GM19328 (cell line): ENCODE measurements at regions not wholly inside any gene's neighbourhood (a gene's known extent, or its start where the extent isn't known, plus 50 kb on each side); places are given as distances from the start of the nearest gene placed in this dataset.
"Not testable (repeated sequence)": the region's sequence is repeated elsewhere in the genome, so short reads cannot be mapped to it uniquely, and the experiment has no call there.

Source experiments
- ATAC-seq: cut with Tn5 transposase; IDR thresholded peaks from one replicate; pipeline ENCODE4 v1.9.1; 2021; ENCODE audit warnings: mild to moderate bottlenecking, moderate library complexity; ENCODE audit not compliant: unreplicated experiment

DNA sequence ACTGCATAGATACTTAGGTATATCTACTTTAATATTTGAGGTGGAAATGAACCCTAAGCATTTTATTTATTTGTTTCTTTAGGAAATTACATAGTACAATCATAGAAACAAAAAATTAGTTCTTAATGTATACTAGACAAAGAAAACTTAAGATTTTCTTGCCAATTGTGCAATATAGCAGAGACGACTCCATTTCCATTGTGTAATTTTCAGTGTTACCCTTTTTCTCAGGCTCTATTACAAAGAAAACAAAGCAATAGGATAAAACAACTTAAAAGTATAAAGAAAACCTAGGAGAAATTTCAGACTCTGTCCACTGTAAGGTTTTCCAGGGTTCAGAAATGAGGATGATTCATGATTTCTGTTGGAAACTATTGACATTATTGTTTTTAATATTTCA, 89.0 kb upstream of the SERTAD2 start:
- no peak for ATAC-seq

DNA sequence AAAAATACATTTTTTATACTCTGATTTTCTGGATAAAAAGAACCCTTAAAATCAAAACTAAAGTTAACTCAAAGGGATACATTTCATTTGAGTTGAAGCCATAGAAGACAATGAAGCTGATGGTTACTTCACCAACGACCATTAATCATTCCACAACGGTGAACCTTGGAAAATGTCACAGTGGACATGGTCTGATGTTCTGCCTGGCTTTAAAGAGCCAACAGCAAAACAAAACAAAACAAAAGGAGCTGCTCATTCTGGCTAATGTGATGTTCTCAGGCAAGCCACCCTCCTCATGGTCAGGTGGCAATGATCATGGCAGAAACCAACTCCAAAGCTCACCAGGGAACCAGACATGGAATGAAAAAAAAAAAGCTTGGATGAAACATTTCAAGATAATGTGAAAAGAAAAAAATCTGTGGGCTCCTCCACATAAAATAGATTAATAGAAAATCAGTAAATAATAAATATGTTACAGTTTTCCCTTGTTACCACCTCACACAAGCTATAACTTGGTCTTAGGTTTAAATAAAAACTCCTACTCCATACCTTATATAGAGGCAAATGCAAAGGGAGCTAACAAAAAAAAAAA, 90.1 kb upstream of the SERTAD2 start:
- ATAC-seq: no peak

DNA sequence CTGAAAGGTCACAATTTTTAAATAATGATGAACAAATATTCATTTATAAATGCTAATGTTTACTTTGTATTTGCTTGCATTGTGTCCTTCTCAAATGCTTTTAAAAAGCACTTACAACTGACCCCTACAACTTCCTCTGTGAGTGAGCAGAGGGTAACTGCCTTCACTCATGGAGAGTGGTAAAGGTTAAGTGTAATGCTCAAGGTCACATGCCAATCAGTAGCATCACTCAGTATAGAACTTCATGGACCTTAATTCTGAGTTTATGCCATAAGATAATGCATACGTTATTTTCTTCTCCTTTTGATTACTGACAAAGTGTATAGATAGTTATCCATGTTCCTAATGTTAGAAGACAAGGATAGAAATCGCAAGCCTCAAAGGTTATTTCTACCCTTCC, 91.8 kb upstream of the SERTAD2 start:
- no peak for ATAC-seq

GRCh38 chr2:64747690-64748091, 94.0 kb upstream of the SERTAD2 start:
- ATAC-seq: not testable (repeated sequence)

- no peak for ATAC-seq
These were observed 94.4 kb upstream of the SERTAD2 start for GRCh38 chr2:64748147-64748546.

DNA sequence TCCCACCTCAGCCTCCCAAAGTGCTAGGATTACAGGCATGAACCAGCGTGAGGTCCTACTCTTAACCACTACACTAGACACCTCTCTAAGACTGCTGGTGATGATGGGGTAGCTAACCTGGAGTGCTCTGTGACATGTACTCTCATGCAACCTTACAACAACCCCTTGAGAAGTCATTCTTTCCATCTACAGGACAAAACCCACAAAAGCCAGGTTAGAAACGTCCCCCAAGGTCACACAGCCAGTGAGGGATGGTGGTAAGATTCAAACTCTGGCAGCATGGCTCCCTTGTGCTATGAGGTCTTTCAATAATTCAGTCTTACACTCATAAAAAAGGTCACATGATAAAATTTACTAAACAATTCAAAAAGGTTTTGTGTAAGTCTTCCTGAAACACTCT, 94.8 kb upstream of the SERTAD2 start:
- no peak for ATAC-seq

DNA sequence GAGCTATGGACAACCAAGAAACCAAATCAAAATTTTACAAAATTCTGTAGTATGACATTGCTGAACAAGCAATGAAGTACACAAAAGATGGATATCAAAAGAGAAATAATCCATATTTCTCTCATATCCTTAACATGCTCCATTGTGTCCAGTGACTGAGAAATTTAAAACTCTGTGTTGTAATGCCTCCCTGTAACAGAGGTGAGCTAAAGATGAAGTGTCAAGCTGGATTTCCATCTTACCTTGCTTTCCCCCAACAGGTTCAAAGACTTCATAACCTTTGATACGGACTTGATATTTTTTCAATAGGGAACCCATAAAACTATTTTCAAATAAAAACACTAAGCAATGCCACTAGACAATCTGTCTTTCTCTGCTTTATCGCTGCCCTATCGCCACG, 95.7 kb upstream of the SERTAD2 start:
- ATAC-seq: no peak

- ATAC-seq: no peak
These were observed 96.5 kb upstream of the SERTAD2 start for GRCh38 chr2:64750001-64750816.

GRCh38 chr2:64750817-64751285, 97.1 kb upstream of the SERTAD2 start:
- peak; percentile 90 for ATAC-seq

- peak; percentile 82 for ATAC-seq
These were observed 97.9 kb upstream of the SERTAD2 start for GRCh38 chr2:64751286-64752260.

DNA sequence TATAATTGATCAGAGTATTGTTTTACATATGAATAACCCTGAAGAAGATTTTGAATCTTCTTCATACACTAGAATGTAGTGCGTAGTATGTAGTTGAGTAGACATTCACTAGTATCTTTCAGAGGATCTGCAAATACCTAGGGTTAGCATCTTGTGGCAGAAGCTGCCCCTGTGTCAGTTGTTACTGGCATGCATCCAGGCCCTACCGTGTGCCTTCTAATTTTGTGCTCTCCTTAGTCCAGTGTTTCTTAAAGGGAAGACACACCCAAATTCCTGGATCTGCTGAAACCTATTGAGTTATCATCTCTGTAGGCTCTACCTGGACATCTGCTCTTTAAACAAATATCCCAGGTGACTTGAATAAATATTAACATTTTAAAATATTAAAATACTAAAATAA, 99.7 kb upstream of the SERTAD2 start:
- no peak for ATAC-seq

GRCh38 chr2:64754570-64754969, 100.9 kb upstream of the SERTAD2 start:
- no peak for ATAC-seq

DNA sequence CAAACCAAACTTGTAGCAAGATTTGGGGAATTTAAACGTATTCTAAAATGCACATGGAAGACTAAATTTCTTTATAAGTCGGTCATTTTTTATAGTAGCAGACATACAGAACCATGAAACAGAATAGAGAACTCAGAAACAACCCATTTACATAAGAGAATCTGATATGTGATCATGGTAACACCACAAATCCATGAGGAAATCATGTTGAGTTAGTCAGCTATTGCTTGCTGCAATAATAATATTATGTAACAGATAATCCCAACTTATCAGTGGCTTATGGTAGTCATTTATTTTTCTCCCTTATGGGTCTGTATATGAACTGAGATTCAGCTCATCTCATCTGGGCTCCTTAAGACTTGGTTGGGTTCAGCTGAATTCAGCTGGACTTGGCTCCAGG, 103.4 kb upstream of the SERTAD2 start:
- no peak for ATAC-seq

DNA sequence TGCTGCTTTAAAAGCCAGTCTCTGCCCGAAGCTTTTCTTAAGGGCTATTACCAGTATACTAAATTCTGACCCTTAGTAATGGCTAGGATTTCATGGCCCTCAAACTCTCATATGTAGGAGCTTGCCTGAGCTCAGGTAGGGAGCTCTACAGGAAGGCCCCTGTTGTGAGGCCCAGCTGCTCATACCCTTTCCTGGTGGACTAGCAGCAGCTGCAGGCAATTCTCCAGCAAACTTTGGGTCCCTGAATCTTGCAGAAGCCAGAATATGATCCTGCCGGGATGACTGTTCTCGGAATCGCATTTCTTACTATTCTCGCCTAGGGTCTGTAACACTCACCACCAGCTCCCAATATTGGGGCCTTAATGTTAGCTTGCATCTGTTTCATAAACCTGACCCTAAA, 106.4 kb upstream of the SERTAD2 start:
- no peak for ATAC-seq

- no peak for ATAC-seq
These were observed 108.7 kb upstream of the SERTAD2 start for GRCh38 chr2:64762301-64762997.

DNA sequence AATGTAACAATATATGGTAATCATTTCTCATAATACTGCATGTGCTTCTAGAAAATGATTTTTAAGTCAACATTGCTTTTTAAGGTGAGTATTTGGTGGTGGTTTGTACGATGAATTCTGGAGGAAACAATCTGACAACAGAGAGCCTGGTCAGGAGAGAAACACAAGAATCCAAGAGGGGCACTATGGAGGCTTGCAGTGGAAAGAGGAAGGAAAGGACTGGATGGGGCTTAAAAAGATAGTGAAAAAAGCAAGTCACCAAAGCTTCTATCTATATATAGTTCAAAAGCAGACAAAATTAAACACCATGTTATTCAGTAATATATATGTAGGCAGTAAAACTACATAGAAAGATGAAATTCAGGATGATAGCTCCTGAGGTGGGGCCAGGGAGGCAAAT, 109.4 kb upstream of the SERTAD2 start:
- ATAC-seq: no peak

GRCh38 chr2:64765160-64765805, 111.6 kb upstream of the SERTAD2 start:
- ATAC-seq: no peak

GRCh38 chr2:64766841-64767669, 113.3 kb upstream of the SERTAD2 start:
- ATAC-seq: no peak
